ENCODE measurements at regions not wholly inside any gene's neighbourhood (a gene's known extent, or its start where the extent isn't known, plus 50 kb on each side); places are given as distances from the start of the nearest gene placed in this dataset.

DNA sequence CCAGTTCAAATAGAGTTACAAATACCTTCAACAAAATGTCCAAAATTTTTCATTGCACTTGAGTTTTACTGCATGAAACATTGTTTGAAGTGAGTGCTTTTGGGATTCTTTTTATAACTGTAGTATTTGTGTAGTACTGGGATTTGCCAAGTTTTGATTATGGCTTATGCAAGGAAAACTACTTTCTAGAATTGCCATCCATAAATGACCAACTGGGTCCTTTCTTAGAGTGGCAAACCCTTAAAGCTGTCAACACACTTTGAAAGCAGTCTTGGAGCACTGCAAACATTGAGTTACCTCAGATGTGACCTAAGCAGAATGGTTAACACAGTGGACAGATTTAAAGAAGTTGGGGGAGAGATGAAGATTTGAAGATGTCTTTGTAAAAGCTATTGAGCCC is 379.6 kb upstream of the ZNF608 start:
- Histone ChIP-seq H3K27me3 (replicated peaks in 1 of 2; ENCODE audit: control insufficient read depth in 2 of 2, insufficient read depth in 2 of 2, low read length in 1 of 2) (no peaks in the 10 kb centered on the region), H3K27ac (ENCODE audit: control insufficient read depth, insufficient read depth) (no peak overlapping the region), H3K9me3 (replicated peaks; ENCODE audit: control insufficient read depth, insufficient read depth, low read length) (no peaks in the 10 kb centered on the region), H3K9ac (ENCODE audit: control insufficient read depth, insufficient read depth, low read length) (no peak overlapping the region), H4K20me1 (ENCODE audit: control insufficient read depth, insufficient read depth) (no peaks in the 10 kb centered on the region), H2AFZ (ENCODE audit: control insufficient read depth, low read depth, low read length) (no peak overlapping the region), H3K79me2 (ENCODE audit: control insufficient read depth, insufficient read depth, low read length) (no peaks in the 10 kb centered on the region), H3K4me3 (no peak overlapping the region), H3K36me3 (ENCODE audit: control insufficient read depth in 2 of 2, insufficient read depth in 2 of 2, low read length in 1 of 2) (no peaks in the 10 kb centered on the region), H3K4me2 (ENCODE audit: control insufficient read depth, insufficient read depth) (no peak overlapping the region), H3K4me1 (ENCODE audit: control insufficient read depth, insufficient read depth, low read length) (no peaks in the 10 kb centered on the region)
- CTCF ChIA-PET, result interaction anchor here (0.6 kb wide), 1 partner anchor 8 kb away, joined by 3 read pairs; no protein-coding TSS in a partner anchor
- intact Hi-C loops (cut with micrococcal nuclease; ENCODE audit: unreplicated experiment), result no loop called here
- RAD21 ChIA-PET (ENCODE audit: unreplicated experiment), result no interaction called here
- no peak for FAIRE-seq
- DNase-seq (ENCODE audit: low read depth, low spot score), result no peak
- ATAC-seq, result no peak
- POLR2A ChIA-PET, result no interaction called here
- BruUV-seq (replicated peaks), result no TSS peak
- TF ChIP-seq, protein P1, sequence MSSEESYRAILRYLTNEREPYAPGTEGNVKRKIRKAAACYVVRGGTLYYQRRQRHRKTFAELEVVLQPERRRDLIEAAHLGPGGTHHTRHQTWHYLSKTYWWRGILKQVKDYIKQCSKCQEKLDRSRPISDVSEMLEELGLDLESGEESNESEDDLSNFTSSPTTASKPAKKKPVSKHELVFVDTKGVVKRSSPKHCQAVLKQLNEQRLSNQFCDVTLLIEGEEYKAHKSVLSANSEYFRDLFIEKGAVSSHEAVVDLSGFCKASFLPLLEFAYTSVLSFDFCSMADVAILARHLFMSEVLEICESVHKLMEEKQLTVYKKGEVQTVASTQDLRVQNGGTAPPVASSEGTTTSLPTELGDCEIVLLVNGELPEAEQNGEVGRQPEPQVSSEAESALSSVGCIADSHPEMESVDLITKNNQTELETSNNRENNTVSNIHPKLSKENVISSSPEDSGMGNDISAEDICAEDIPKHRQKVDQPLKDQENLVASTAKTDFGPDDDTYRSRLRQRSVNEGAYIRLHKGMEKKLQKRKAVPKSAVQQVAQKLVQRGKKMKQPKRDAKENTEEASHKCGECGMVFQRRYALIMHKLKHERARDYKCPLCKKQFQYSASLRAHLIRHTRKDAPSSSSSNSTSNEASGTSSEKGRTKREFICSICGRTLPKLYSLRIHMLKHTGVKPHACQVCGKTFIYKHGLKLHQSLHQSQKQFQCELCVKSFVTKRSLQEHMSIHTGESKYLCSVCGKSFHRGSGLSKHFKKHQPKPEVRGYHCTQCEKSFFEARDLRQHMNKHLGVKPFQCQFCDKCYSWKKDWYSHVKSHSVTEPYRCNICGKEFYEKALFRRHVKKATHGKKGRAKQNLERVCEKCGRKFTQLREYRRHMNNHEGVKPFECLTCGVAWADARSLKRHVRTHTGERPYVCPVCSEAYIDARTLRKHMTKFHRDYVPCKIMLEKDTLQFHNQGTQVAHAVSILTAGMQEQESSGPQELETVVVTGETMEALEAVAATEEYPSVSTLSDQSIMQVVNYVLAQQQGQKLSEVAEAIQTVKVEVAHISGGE (CRISPR knock-in tag; IDR thresholded peaks at IDR 0.05), result no peak
- TF ChIP-seq, protein P2, sequence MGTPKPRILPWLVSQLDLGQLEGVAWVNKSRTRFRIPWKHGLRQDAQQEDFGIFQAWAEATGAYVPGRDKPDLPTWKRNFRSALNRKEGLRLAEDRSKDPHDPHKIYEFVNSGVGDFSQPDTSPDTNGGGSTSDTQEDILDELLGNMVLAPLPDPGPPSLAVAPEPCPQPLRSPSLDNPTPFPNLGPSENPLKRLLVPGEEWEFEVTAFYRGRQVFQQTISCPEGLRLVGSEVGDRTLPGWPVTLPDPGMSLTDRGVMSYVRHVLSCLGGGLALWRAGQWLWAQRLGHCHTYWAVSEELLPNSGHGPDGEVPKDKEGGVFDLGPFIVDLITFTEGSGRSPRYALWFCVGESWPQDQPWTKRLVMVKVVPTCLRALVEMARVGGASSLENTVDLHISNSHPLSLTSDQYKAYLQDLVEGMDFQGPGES (IDR thresholded peaks at IDR 0.05), result no peak
- TF ChIP-seq, protein P3, sequence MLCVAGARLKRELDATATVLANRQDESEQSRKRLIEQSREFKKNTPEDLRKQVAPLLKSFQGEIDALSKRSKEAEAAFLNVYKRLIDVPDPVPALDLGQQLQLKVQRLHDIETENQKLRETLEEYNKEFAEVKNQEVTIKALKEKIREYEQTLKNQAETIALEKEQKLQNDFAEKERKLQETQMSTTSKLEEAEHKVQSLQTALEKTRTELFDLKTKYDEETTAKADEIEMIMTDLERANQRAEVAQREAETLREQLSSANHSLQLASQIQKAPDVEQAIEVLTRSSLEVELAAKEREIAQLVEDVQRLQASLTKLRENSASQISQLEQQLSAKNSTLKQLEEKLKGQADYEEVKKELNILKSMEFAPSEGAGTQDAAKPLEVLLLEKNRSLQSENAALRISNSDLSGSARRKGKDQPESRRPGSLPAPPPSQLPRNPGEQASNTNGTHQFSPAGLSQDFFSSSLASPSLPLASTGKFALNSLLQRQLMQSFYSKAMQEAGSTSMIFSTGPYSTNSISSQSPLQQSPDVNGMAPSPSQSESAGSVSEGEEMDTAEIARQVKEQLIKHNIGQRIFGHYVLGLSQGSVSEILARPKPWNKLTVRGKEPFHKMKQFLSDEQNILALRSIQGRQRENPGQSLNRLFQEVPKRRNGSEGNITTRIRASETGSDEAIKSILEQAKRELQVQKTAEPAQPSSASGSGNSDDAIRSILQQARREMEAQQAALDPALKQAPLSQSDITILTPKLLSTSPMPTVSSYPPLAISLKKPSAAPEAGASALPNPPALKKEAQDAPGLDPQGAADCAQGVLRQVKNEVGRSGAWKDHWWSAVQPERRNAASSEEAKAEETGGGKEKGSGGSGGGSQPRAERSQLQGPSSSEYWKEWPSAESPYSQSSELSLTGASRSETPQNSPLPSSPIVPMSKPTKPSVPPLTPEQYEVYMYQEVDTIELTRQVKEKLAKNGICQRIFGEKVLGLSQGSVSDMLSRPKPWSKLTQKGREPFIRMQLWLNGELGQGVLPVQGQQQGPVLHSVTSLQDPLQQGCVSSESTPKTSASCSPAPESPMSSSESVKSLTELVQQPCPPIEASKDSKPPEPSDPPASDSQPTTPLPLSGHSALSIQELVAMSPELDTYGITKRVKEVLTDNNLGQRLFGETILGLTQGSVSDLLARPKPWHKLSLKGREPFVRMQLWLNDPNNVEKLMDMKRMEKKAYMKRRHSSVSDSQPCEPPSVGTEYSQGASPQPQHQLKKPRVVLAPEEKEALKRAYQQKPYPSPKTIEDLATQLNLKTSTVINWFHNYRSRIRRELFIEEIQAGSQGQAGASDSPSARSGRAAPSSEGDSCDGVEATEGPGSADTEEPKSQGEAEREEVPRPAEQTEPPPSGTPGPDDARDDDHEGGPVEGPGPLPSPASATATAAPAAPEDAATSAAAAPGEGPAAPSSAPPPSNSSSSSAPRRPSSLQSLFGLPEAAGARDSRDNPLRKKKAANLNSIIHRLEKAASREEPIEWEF (IDR thresholded peaks at IDR 0.05; ENCODE audit: insufficient replicate concordance, low read depth, low read length), result no peak
- TF ChIP-seq, protein P4, sequence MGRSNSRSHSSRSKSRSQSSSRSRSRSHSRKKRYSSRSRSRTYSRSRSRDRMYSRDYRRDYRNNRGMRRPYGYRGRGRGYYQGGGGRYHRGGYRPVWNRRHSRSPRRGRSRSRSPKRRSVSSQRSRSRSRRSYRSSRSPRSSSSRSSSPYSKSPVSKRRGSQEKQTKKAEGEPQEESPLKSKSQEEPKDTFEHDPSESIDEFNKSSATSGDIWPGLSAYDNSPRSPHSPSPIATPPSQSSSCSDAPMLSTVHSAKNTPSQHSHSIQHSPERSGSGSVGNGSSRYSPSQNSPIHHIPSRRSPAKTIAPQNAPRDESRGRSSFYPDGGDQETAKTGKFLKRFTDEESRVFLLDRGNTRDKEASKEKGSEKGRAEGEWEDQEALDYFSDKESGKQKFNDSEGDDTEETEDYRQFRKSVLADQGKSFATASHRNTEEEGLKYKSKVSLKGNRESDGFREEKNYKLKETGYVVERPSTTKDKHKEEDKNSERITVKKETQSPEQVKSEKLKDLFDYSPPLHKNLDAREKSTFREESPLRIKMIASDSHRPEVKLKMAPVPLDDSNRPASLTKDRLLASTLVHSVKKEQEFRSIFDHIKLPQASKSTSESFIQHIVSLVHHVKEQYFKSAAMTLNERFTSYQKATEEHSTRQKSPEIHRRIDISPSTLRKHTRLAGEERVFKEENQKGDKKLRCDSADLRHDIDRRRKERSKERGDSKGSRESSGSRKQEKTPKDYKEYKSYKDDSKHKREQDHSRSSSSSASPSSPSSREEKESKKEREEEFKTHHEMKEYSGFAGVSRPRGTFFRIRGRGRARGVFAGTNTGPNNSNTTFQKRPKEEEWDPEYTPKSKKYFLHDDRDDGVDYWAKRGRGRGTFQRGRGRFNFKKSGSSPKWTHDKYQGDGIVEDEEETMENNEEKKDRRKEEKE (IDR thresholded peaks at IDR 0.05), result no peak
- no peak for TF ChIP-seq TCF3 (IDR thresholded peaks at IDR 0.05; ENCODE audit: borderline replicate concordance, insufficient read depth, low read depth, low read length)
- TF ChIP-seq SMAD5 (IDR thresholded peaks at IDR 0.05; ENCODE audit: low read depth), result no peak
- TF ChIP-seq, protein P5, sequence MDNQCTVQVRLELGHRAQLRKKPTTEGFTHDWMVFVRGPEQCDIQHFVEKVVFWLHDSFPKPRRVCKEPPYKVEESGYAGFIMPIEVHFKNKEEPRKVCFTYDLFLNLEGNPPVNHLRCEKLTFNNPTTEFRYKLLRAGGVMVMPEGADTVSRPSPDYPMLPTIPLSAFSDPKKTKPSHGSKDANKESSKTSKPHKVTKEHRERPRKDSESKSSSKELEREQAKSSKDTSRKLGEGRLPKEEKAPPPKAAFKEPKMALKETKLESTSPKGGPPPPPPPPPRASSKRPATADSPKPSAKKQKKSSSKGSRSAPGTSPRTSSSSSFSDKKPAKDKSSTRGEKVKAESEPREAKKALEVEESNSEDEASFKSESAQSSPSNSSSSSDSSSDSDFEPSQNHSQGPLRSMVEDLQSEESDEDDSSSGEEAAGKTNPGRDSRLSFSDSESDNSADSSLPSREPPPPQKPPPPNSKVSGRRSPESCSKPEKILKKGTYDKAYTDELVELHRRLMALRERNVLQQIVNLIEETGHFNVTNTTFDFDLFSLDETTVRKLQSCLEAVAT (IDR thresholded peaks at IDR 0.05), result no peak
- no peak for TF ChIP-seq BACH1 (IDR thresholded peaks at IDR 0.05; ENCODE audit: borderline replicate concordance)
- in situ Hi-C loops (cut with MboI), result no loop called here
- SMC1A ChIA-PET (ENCODE audit: uncharacterized antibody, unreplicated experiment), result interaction anchor here (0.5 to 1.2 kb wide), 3 partner anchors 12 to 829 kb away, joined by 3 read pairs; no protein-coding TSS in a partner anchor

All from GM12878 (cell line).